GM12878 (cell line): ENCODE measurements at regions not wholly inside any gene's neighbourhood (a gene's known extent, or its start where the extent isn't known, plus 50 kb on each side); places are given as distances from the start of the nearest gene placed in this dataset.

Experiments used
- ATAC-seq: fragments of 200-7000 bp; cut with Tn5 transposase; 3 replicates; pipeline ENCODE4 v1.9.1; 2020; ENCODE audit warnings: mild to moderate bottlenecking, moderate library complexity
- BruUV-seq: library from RNA; stranded (reverse); fragments of 400-500 nt; replicated peaks from 2 replicates; lab custom pipeline; 2021; lab: Mats Ljungman, UMichigan
- CTCF ChIA-PET: fragments of 300-600 bp; sonication (Branson Sonifier 250); formaldehyde crosslinking; extraction: SDS; loops from one replicate; lab custom pipeline; 2021; ENCODE audit warnings: inconsistent platforms; lab: Yijun Ruan, JAX
- POLR2A ChIA-PET: fragments of 350-600 bp; formaldehyde crosslinking; extraction: SDS; loops from one replicate; lab custom pipeline; 2021; ENCODE audit warnings: inconsistent platforms; lab: Charles Lee
- RAD21 ChIA-PET: fragments of 300-600 bp; sonication (Branson Sonifier 250); formaldehyde crosslinking; loops from one replicate; lab custom pipeline; 2023; ENCODE audit warnings: antibody characterized with exemption; ENCODE audit not compliant: unreplicated experiment; lab: Charles Lee
- SMC1A ChIA-PET: fragments of 300-600 bp; sonication (Branson Sonifier 250); formaldehyde crosslinking; loops from one replicate; lab custom pipeline; 2023; ENCODE audit not compliant: unreplicated experiment, uncharacterized antibody; lab: Charles Lee
- DNase-seq: peaks from one replicate; pipeline ENCODE4 v3.0.0-alpha.2; 2011; ENCODE audit warnings: low read depth, low spot score
- FAIRE-seq: peaks from 3 replicates; lab custom pipeline; 2011; peaks lifted over from hg19 to GRCh38; lab: Jason Lieb, UNC
- H2AFZ ChIP-seq: 2 replicates; pipeline ENCODE4 v1.6.0; 2011; ENCODE audit warnings: low read depth, low read length, control low read depth; ENCODE audit not compliant: control insufficient read depth
- H3K27ac ChIP-seq: 2 replicates; pipeline ENCODE4 v1.5.1; 2011; ENCODE audit warnings: control low read depth; ENCODE audit not compliant: control insufficient read depth, insufficient read depth
- H3K27me3 ChIP-seq, 2 experiments: replicated peaks in 1 of 2; 2 replicates each; pipeline versions ENCODE4 v1.6.0 to v1.6.1; 2011; ENCODE audit warnings: low read length in 1 of 2; ENCODE audit not compliant: control insufficient read depth in 2 of 2, insufficient read depth in 2 of 2
- H3K36me3 ChIP-seq, 2 experiments: 2 replicates each; pipeline ENCODE4 v1.5.1; 2011; ENCODE audit warnings: low read length in 1 of 2; ENCODE audit not compliant: control insufficient read depth in 2 of 2, insufficient read depth in 2 of 2
- H3K4me1 ChIP-seq: 2 replicates; pipeline ENCODE4 v1.6.1; 2011; ENCODE audit warnings: mild to moderate bottlenecking, low read length, moderate library complexity, mixed read lengths; ENCODE audit not compliant: control insufficient read depth, insufficient read depth
- H3K4me2 ChIP-seq: 2 replicates; pipeline ENCODE4 v1.6.0; 2011; ENCODE audit warnings: control low read depth; ENCODE audit not compliant: control insufficient read depth, insufficient read depth
- H3K4me3 ChIP-seq: fragments of 200-600 bp; sonication (generic); 2 replicates; pipeline ENCODE4 v1.5.1; 2016
- H3K79me2 ChIP-seq: 2 replicates; pipeline ENCODE4 v1.6.0; 2011; ENCODE audit warnings: low read length; ENCODE audit not compliant: control insufficient read depth, insufficient read depth
- H3K9ac ChIP-seq: 2 replicates; pipeline ENCODE4 v1.8.0; 2011; ENCODE audit warnings: low read length, control low read depth, mixed read lengths; ENCODE audit not compliant: control insufficient read depth, insufficient read depth
- H3K9me3 ChIP-seq: replicated peaks from 3 replicates; pipeline ENCODE4 v1.5.1; 2011; ENCODE audit warnings: mild to moderate bottlenecking, low read length; ENCODE audit not compliant: control insufficient read depth, insufficient read depth
- H4K20me1 ChIP-seq: 2 replicates; pipeline ENCODE4 v1.6.0; 2011; ENCODE audit not compliant: control insufficient read depth, insufficient read depth
- ASH2L ChIP-seq: fragments of 300-600, 200-600 bp; sonication (generic); IDR thresholded peaks from 2 replicates; pipeline ENCODE4 v1.6.1; 2017; ENCODE audit warnings: low read depth, mild to moderate bottlenecking, borderline replicate concordance
- KAT2A ChIP-seq: conservative IDR thresholded peaks from 2 replicates; pipeline ENCODE4 v1.6.1; 2011; ENCODE audit warnings: low read depth, low read length; ENCODE audit not compliant: control insufficient read depth
- NRF1 ChIP-seq: conservative IDR thresholded peaks from 2 replicates; pipeline ENCODE4 v1.6.1; 2011; ENCODE audit warnings: mild to moderate bottlenecking, low read depth, low read length, improper control_type of control experiment
- SMARCA5 ChIP-seq: fragments of 450-650 bp; IDR thresholded peaks from 2 replicates; pipeline ENCODE4 v1.6.1; 2017; ENCODE audit warnings: mild to moderate bottlenecking
- TCF3 ChIP-seq: IDR thresholded peaks from 2 replicates; pipeline ENCODE4 v1.6.1; 2012; ENCODE audit warnings: low read depth, mild to moderate bottlenecking, low read length, borderline replicate concordance; ENCODE audit not compliant: insufficient read depth
- WRNIP1 ChIP-seq: IDR thresholded peaks from 2 replicates; pipeline ENCODE4 v1.6.1; 2011; ENCODE audit warnings: low read depth, low read length, improper control_type of control experiment, borderline replicate concordance
- WGBS: methylation state at CpG from one replicate; pipeline ENCODE4 v1.1.6; 2016; ENCODE audit warnings: low lambda C conversion rate; ENCODE audit not compliant: insufficient replicate concordance, insufficient coverage; ENCODE audit errors: missing lambda C conversion rate; 5-methylcytosine and 5-hydroxymethylcytosine counted together
- in situ Hi-C: fragments of 300-500 bp; cut with MboI; formaldehyde crosslinking; loops from 9 replicates; pipeline ENCODE4 v1.14.3; 2018; ENCODE audit warnings: mixed read lengths
- intact Hi-C: fragments of 100-400 bp; cut with micrococcal nuclease; formaldehyde crosslinking; loops from one replicate; pipeline ENCODE4 v1.14.2; 2022; ENCODE audit not compliant: unreplicated experiment
- TF ChIP-seq, protein P1 (sequence below): IDR thresholded peaks from 2 replicates; pipeline ENCODE4 v1.6.1; 2011; ENCODE audit warnings: borderline replicate concordance, low read depth, mild to moderate bottlenecking, moderate library complexity, mixed read lengths, low read length; ENCODE audit not compliant: insufficient read depth; ENCODE audit errors: extremely low read length
- TF ChIP-seq, protein P2 (sequence below): fragments of 450-650 bp; IDR thresholded peaks from 2 replicates; pipeline ENCODE4 v1.6.1; 2016; ENCODE audit warnings: mild to moderate bottlenecking

DNA sequence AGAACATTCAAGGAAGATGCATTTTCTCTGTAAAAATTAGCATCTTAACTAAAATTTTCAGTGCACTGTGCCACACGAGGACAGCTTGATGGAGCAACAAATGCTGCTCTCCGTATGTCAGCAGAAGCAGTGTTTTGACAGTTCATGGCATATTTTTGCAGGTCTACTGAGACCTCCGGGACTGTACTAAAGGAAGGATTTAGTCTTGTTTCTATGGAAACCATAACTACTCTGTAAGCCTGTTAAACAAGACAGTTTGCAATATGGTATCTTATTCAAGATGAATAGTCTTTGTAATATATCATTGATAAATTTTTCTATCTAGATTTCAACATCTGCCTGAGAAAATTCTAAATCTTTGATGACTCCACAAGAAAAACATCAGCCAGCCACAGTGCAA, 184.0 kb upstream of the GUCY1A2 start:
- SMC1A ChIA-PET = no interaction called here
- Histone ChIP-seq H3K4me3 (no peak overlapping the region), H3K4me2 (no peak overlapping the region), H3K9me3 (no peaks in the 10 kb centered on the region), H3K4me1 (no peaks in the 10 kb centered on the region), H3K36me3 (no peaks in the 10 kb centered on the region), H3K27ac (no peak overlapping the region), H3K27me3 (no peaks in the 10 kb centered on the region), H4K20me1 (no peaks in the 10 kb centered on the region), H3K9ac (no peak overlapping the region), H3K79me2 (no peaks in the 10 kb centered on the region), H2AFZ (no peak overlapping the region)
- in situ Hi-C loops (no loop called here), intact Hi-C loops (no loop called here)
- CTCF ChIA-PET = no interaction called here
- TF ChIP-seq KAT2A = no peak
- no peak for TF ChIP-seq NRF1
- no peak for TF ChIP-seq ASH2L
- no peak for TF ChIP-seq SMARCA5
- TF ChIP-seq WRNIP1 = no peak
- TF ChIP-seq TCF3 = no peak
- TF ChIP-seq, protein P1, sequence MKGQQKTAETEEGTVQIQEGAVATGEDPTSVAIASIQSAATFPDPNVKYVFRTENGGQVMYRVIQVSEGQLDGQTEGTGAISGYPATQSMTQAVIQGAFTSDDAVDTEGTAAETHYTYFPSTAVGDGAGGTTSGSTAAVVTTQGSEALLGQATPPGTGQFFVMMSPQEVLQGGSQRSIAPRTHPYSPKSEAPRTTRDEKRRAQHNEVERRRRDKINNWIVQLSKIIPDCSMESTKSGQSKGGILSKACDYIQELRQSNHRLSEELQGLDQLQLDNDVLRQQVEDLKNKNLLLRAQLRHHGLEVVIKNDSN = no peak
- TF ChIP-seq, protein P2, sequence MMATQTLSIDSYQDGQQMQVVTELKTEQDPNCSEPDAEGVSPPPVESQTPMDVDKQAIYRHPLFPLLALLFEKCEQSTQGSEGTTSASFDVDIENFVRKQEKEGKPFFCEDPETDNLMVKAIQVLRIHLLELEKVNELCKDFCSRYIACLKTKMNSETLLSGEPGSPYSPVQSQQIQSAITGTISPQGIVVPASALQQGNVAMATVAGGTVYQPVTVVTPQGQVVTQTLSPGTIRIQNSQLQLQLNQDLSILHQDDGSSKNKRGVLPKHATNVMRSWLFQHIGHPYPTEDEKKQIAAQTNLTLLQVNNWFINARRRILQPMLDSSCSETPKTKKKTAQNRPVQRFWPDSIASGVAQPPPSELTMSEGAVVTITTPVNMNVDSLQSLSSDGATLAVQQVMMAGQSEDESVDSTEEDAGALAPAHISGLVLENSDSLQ = no peak
- FAIRE-seq (no peak), ATAC-seq (no peak), DNase-seq (no peak)
- WGBS = 34% methylated on average over 3 of the region's 3 CpGs
- POLR2A ChIA-PET = no interaction called here
- RAD21 ChIA-PET = no interaction called here
- BruUV-seq = no TSS peak
